Vagina (tissue), 2 donors: ENCODE measurements at regions not wholly inside any gene's neighbourhood (a gene's known extent, or its start where the extent isn't known, plus 50 kb on each side); places are given as distances from the start of the nearest gene placed in this dataset.

Experiments
- CTCF ChIP-seq, 3 experiments: fragments of 450-650 bp in 2 of 3; fragments of 200-600 bp in 1 of 3; sonication (generic) in 1 of 3; IDR thresholded peaks; one replicate each; pipeline ENCODE4 v1.5.1; 2017 to 2019; ENCODE audit warnings: antibody characterized with exemption in 3 of 3, mild to moderate bottlenecking in 2 of 3, moderate library complexity in 2 of 3
- POLR2A ChIP-seq, 2 donors: fragments of 450-650 bp; IDR thresholded peaks; one replicate each; pipeline ENCODE4 v1.6.1; 2017; ENCODE audit warnings: antibody characterized with exemption in 2 of 2, mild to moderate bottlenecking in 2 of 2, moderate library complexity in 2 of 2

- TF ChIP-seq CTCF (IDR thresholded peaks at IDR 0.05) (no peak), POLR2A (IDR thresholded peaks at IDR 0.05) (no peak)
Measured at GRCh38 chrX:107505223-107505622, 55.8 kb downstream of the FRMPD3 start.
